Thyroid gland (tissue), 4 donors: ENCODE measurements at regions not wholly inside any gene's neighbourhood (a gene's known extent, or its start where the extent isn't known, plus 50 kb on each side); places are given as distances from the start of the nearest gene placed in this dataset.

Source experiments
- DNase-seq, 2 donors: peaks; one replicate each; pipeline ENCODE4 v3.0.0-alpha.2; 2019
- H3K27ac ChIP-seq, 3 donors: fragments of 200-600 bp; sonication (generic); 1 replicate in 2 of 3; 2 replicates in 1 of 3; pipeline ENCODE4 v1.5.1; 2016 to 2019; ENCODE audit warnings: mild to moderate bottlenecking in 1 of 3, moderate library complexity in 1 of 3
- H3K27me3 ChIP-seq: fragments of 200-600 bp; sonication (generic); one replicate; pipeline ENCODE4 v1.5.1; 2019
- H3K36me3 ChIP-seq, 2 donors: fragments of 200-600 bp; sonication (generic); one replicate each; pipeline ENCODE4 v1.5.1; 2016 to 2019
- H3K4me1 ChIP-seq, 2 donors: fragments of 200-600 bp; sonication (generic); one replicate each; pipeline ENCODE4 v1.5.1; 2017 to 2019
- H3K4me3 ChIP-seq, 3 donors: fragments of 200-600 bp; sonication (generic); replicated peaks in 1 of 3; 1 replicate in 2 of 3; 2 replicates in 1 of 3; pipeline ENCODE4 v1.5.1; 2016; ENCODE audit warnings: mild to moderate bottlenecking in 1 of 3
- H3K9me3 ChIP-seq: fragments of 200-600 bp; sonication (generic); one replicate; pipeline ENCODE4 v1.5.1; 2017
- POLR2A ChIP-seq, 2 donors: fragments of 450-650 bp; IDR thresholded peaks; one replicate each; pipeline ENCODE4 v1.6.1; 2017; ENCODE audit warnings: antibody characterized with exemption in 2 of 2, mild to moderate bottlenecking in 2 of 2, moderate library complexity in 1 of 2
- WGBS, 2 donors: methylation state at CpG; one replicate each; pipeline ENCODE4 v1.1.5; 2017; 5-methylcytosine and 5-hydroxymethylcytosine counted together
- intact Hi-C: fragments of 100-400 bp; cut with DNase I; formaldehyde crosslinking; loops from one replicate; pipeline ENCODE4 v1.15.1; 2023
- TF ChIP-seq, protein P1 (sequence below), 6 experiments: fragments of 200-600 bp in 3 of 6; fragments of 450-650 bp in 3 of 6; sonication (generic) in 3 of 6; IDR thresholded peaks; one replicate each; pipeline ENCODE4 v1.5.1; 2016 to 2019; ENCODE audit warnings: antibody characterized with exemption in 6 of 6, mild to moderate bottlenecking in 2 of 6, inconsistent platforms in 1 of 6, moderate library complexity in 1 of 6

DNA sequence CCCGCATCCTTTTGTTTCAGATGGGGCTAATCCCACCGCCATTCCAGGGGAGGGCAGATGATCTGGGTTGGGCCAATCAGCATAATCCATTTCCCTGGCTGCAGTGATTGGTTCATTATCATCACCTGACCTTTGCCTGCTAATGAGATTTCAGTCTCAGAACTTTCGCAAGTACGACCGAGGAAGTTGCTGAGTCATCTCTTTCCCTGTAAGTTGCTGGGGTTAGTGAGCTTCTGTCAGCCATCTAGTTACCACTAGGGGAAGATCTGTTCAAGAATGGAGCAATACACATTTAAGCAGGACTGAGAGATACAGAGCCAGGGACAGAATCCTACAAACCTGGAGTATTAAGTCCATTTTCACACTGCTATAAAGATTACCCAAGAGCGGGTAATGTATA is 65.3 kb upstream of the NUDT7 start:
- TF ChIP-seq, protein P1, sequence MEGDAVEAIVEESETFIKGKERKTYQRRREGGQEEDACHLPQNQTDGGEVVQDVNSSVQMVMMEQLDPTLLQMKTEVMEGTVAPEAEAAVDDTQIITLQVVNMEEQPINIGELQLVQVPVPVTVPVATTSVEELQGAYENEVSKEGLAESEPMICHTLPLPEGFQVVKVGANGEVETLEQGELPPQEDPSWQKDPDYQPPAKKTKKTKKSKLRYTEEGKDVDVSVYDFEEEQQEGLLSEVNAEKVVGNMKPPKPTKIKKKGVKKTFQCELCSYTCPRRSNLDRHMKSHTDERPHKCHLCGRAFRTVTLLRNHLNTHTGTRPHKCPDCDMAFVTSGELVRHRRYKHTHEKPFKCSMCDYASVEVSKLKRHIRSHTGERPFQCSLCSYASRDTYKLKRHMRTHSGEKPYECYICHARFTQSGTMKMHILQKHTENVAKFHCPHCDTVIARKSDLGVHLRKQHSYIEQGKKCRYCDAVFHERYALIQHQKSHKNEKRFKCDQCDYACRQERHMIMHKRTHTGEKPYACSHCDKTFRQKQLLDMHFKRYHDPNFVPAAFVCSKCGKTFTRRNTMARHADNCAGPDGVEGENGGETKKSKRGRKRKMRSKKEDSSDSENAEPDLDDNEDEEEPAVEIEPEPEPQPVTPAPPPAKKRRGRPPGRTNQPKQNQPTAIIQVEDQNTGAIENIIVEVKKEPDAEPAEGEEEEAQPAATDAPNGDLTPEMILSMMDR (IDR thresholded peaks at IDR 0.05) = no peak
- TF ChIP-seq POLR2A (IDR thresholded peaks at IDR 0.05) = no peak
- no peak for DNase-seq
- Histone ChIP-seq H3K27me3 (no peaks in the 10 kb centered on the region), H3K4me3 (no peak overlapping the region), H3K27ac (no peak overlapping the region), H3K36me3 (no peaks in the 10 kb centered on the region), H3K4me1 (peaks cover 0 to 5% of the 10 kb centered on the region in 2 donors), H3K9me3 (no peaks in the 10 kb centered on the region)
- intact Hi-C loops = no loop called here
- WGBS, 2 donors = 91 to 96% methylated on average over 6 of the region's 6 CpGs

DNA sequence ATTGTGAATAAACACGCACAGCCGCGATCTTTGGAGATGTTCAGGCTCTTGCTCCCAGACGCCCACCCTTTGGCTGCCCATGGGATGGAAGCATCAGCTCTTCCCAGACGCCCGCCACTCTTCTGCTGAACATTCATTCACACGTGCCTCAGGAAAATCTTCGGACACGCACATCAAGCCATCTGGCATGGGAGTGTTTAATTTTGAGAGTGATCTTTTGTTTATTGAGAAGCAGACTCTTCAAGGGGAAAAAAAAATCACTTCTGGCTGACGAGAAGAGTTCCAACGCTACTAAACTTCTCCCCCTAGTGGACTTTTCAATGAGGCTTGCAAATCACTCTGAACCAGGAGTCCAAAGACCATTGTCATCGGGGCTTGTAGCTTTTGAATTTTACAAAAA is 62.0 kb upstream of the NUDT7 start:
- peak; percentile 7 to 28 for DNase-seq
- no peak overlapping the region for H3K27ac ChIP-seq
- TF ChIP-seq, protein P1 (IDR thresholded peaks at IDR 0.05) = peak in 4 of 6 experiments; percentile 51 to 80 (median 68)
- no peak for TF ChIP-seq POLR2A (IDR thresholded peaks at IDR 0.05)
- WGBS, 2 donors = 10 to 21% methylated on average over 12 of the region's 12 CpGs
- H3K9me3 ChIP-seq = no peaks in the 10 kb centered on the region
- peaks cover 0 to 5% of the 10 kb centered on the region in 2 donors for H3K4me1 ChIP-seq
- intact Hi-C loops = loop anchor here (5.0 kb wide), 2 partner anchors 58 to 428 kb away; no protein-coding TSS in a partner anchor
- no peaks in the 10 kb centered on the region for H3K27me3 ChIP-seq
- H3K4me3 ChIP-seq = no peak overlapping the region
- H3K36me3 ChIP-seq = no peaks in the 10 kb centered on the region

DNA sequence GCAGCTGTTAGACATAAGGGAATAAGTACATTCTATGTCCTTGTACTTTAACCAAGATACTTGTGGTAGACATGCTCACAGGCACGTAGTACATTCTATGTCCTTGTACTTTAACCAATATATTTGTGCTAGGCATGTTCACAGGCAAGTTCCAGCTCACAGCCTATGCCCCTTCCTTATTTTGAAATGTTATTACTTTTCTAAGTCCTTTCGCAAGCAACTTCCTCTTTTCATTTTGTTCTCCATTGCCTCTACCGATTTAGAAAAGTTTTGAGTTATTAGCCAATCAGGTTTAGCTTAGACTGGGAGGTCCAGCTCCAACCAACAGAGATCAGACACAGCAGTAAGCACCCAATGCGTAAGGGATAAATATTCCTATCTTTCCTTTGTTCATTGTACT is 60.1 kb upstream of the NUDT7 start:
- Histone ChIP-seq H3K9me3 (no peaks in the 10 kb centered on the region), H3K4me3 (no peak overlapping the region), H3K27ac (no peak overlapping the region), H3K36me3 (no peaks in the 10 kb centered on the region), H3K4me1 (peaks cover 0 to 5% of the 10 kb centered on the region in 2 donors), H3K27me3 (no peaks in the 10 kb centered on the region)
- WGBS, 2 donors = 95 to 96% methylated on average over 4 of the region's 4 CpGs
- DNase-seq = no peak
- intact Hi-C loops = loop anchor here (5.0 kb wide), 2 partner anchors 60 to 430 kb away; no protein-coding TSS in a partner anchor
- TF ChIP-seq POLR2A (IDR thresholded peaks at IDR 0.05) = no peak
- TF ChIP-seq, protein P1 (IDR thresholded peaks at IDR 0.05) = no peak

DNA sequence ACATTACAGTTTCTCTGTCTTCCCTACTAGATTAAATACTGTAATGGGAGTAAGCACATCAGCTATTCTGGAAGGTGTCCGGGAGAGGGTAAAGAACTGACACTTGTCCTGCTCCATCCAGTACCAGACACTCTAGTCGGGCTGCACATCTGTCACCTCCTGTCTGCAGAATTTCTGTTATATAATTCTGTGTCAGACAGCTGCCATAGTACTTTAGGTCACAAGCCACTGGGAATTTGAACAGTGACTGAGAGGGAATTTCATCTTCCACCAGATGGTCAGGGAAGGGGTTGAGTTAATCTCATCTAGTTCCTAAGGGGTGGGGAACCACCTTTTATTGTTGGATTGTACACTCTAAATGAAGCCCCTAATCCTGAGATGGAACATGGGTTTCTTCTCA is 58.6 kb upstream of the NUDT7 start:
- no peak for TF ChIP-seq POLR2A (IDR thresholded peaks at IDR 0.05)
- TF ChIP-seq, protein P1 (IDR thresholded peaks at IDR 0.05) = no peak
- no peaks in the 10 kb centered on the region for H3K36me3 ChIP-seq
- intact Hi-C loops = loop anchor here (5.0 kb wide), 2 partner anchors 61 to 431 kb away; no protein-coding TSS in a partner anchor
- H3K27me3 ChIP-seq = no peaks in the 10 kb centered on the region
- H3K27ac ChIP-seq = no peak overlapping the region
- DNase-seq = no peak
- no peaks in the 10 kb centered on the region for H3K9me3 ChIP-seq
- WGBS, 2 donors = 92 to 93% methylated on average over 2 of the region's 2 CpGs
- H3K4me3 ChIP-seq = no peak overlapping the region
- H3K4me1 ChIP-seq = peaks cover 0 to 5% of the 10 kb centered on the region in 2 donors

DNA sequence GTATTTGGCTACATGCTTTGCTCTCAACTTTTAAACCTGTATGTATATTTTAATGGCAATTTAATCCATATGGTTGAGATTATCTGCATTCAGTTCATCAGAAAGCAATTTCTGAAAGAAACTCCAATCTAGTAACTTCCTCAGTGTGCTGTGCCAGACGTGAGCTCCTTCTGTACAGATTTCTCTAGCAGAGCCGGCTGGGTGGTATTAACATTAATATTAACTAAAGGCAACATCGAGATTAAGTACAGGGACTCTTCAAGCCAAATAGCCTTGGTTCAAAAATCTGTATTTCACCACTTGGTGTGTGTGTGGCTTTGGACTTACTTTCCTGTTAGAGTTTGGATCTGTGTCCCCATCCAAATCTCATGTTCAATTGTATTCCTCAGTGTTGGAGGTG is 55.5 kb upstream of the NUDT7 start:
- TF ChIP-seq, protein P1 (IDR thresholded peaks at IDR 0.05) = no peak
- no peak for TF ChIP-seq POLR2A (IDR thresholded peaks at IDR 0.05)
- no peak for DNase-seq
- WGBS, 2 donors = 78 to 87% methylated on average over 3 of the region's 3 CpGs
- Histone ChIP-seq H3K27me3 (no peaks in the 10 kb centered on the region), H3K4me1 (no peaks in the 10 kb centered on the region), H3K36me3 (no peaks in the 10 kb centered on the region), H3K9me3 (no peaks in the 10 kb centered on the region), H3K4me3 (no peak overlapping the region), H3K27ac (no peak overlapping the region)
- intact Hi-C loops = no loop called here
